ENCODE measurements at regions not wholly inside any gene's neighbourhood (a gene's known extent, or its start where the extent isn't known, plus 50 kb on each side); places are given as distances from the start of the nearest gene placed in this dataset.
"Not testable (repeated sequence)": the region's sequence is repeated elsewhere in the genome, so short reads cannot be mapped to it uniquely, and the experiment has no call there.

- Histone ChIP-seq H3K9me3 (ENCODE audit: control insufficient read depth, low read length) (peaks cover 20% of the 10 kb centered on the region), H4K91ac (ENCODE audit: low read length) (no peak overlapping the region), H3K14ac (ENCODE audit: low read length in 2 of 2) (no peak overlapping the region), H3K36me3 (ENCODE audit: control insufficient read depth in 1 of 2, insufficient read depth in 2 of 2, low read depth in 1 of 2, low read length in 2 of 2) (no peaks in the 10 kb centered on the region), H2BK12ac (ENCODE audit: low read length in 2 of 2) (no peak overlapping the region), H3K4me1 (ENCODE audit: control insufficient read depth, insufficient read depth, low read depth, low read length) (no peaks in the 10 kb centered on the region), H2AFZ (ENCODE audit: low read depth, low read length) (no peak overlapping the region), H3K4me2 (ENCODE audit: low read length, poor library complexity, severe bottlenecking) (no peak overlapping the region), H3K27me3 (ENCODE audit: control insufficient read depth in 1 of 2, insufficient read depth in 1 of 2, low read length in 2 of 2) (no peaks in the 10 kb centered on the region), H3K9ac (ENCODE audit: low read length) (no peak overlapping the region), H3K4ac (ENCODE audit: low read depth in 1 of 2, low read length in 2 of 2) (no peak overlapping the region), H2AK5ac (ENCODE audit: low read length, severe bottlenecking) (no peak overlapping the region), H2BK120ac (ENCODE audit: low read depth, low read length) (no peak overlapping the region), H3K18ac (ENCODE audit: low read depth in 1 of 2, low read length in 2 of 2) (no peak overlapping the region), H3K27ac (ENCODE audit: low read length, poor library complexity, severe bottlenecking) (no peak overlapping the region), H2BK15ac (ENCODE audit: low read depth, poor library complexity, severe bottlenecking) (no peak overlapping the region), H3K79me1 (replicated peaks; ENCODE audit: low read length, poor library complexity, severe bottlenecking) (no peaks in the 10 kb centered on the region), H2BK5ac (ENCODE audit: low read depth, low read length, poor library complexity, severe bottlenecking) (no peak overlapping the region), H3K23ac (ENCODE audit: low read length in 2 of 2) (no peak overlapping the region), H4K8ac (ENCODE audit: low read length) (no peak overlapping the region), H3K4me3 (ENCODE audit: insufficient read depth in 1 of 2, low read depth in 1 of 2, low read length in 2 of 2) (no peak overlapping the region)
- DNase-seq, result no peak
- 70% methylated on average over 1 of the region's 2 CpGs for WGBS
Measured at GRCh38 chr6:82458705-82459104, 95.1 kb downstream of the TPBG start.

- H3K4me2 ChIP-seq (ENCODE audit: low read length, poor library complexity, severe bottlenecking), result no peak overlapping the region
- H3K36me3 ChIP-seq (ENCODE audit: control insufficient read depth in 1 of 2, insufficient read depth in 2 of 2, low read depth in 1 of 2, low read length in 2 of 2), result no peaks in the 10 kb centered on the region
- H3K79me1 ChIP-seq (replicated peaks; ENCODE audit: low read length, poor library complexity, severe bottlenecking), result no peaks in the 10 kb centered on the region
- no peak overlapping the region for H3K14ac ChIP-seq (ENCODE audit: low read length in 2 of 2)
- no peak overlapping the region for H4K91ac ChIP-seq (ENCODE audit: low read length)
- no peak overlapping the region for H3K9ac ChIP-seq (ENCODE audit: low read length)
- H3K9me3 ChIP-seq (ENCODE audit: control insufficient read depth, low read length), result peaks cover 6% of the 10 kb centered on the region
- no peaks in the 10 kb centered on the region for H3K4me1 ChIP-seq (ENCODE audit: control insufficient read depth, insufficient read depth, low read depth, low read length)
- H2BK15ac ChIP-seq (ENCODE audit: low read depth, poor library complexity, severe bottlenecking), result no peak overlapping the region
- no peak overlapping the region for H3K4ac ChIP-seq (ENCODE audit: low read depth in 1 of 2, low read length in 2 of 2)
- no peak for DNase-seq
- WGBS, result 100% methylated on average over 1 of the region's 1 CpG
- no peak overlapping the region for H3K4me3 ChIP-seq (ENCODE audit: insufficient read depth in 1 of 2, low read depth in 1 of 2, low read length in 2 of 2)
- H3K27ac ChIP-seq (ENCODE audit: low read length, poor library complexity, severe bottlenecking), result no peak overlapping the region
- no peak overlapping the region for H2BK120ac ChIP-seq (ENCODE audit: low read depth, low read length)
- no peak overlapping the region for H2BK12ac ChIP-seq (ENCODE audit: low read length in 2 of 2)
- no peak overlapping the region for H3K23ac ChIP-seq (ENCODE audit: low read length in 2 of 2)
- H2AK5ac ChIP-seq (ENCODE audit: low read length, severe bottlenecking), result no peak overlapping the region
- no peak overlapping the region for H2BK5ac ChIP-seq (ENCODE audit: low read depth, low read length, poor library complexity, severe bottlenecking)
- H3K18ac ChIP-seq (ENCODE audit: low read depth in 1 of 2, low read length in 2 of 2), result no peak overlapping the region
- no peaks in the 10 kb centered on the region for H3K27me3 ChIP-seq (ENCODE audit: control insufficient read depth in 1 of 2, insufficient read depth in 1 of 2, low read length in 2 of 2)
- no peak overlapping the region for H2AFZ ChIP-seq (ENCODE audit: low read depth, low read length)
- no peak overlapping the region for H4K8ac ChIP-seq (ENCODE audit: low read length)
Measured at GRCh38 chr6:82461536-82461935, 97.9 kb downstream of the TPBG start.

GRCh38 chr6:82467338-82467737 is 103.7 kb downstream of the TPBG start:
- H2AK5ac ChIP-seq (ENCODE audit: low read length, severe bottlenecking), result no peak overlapping the region
- H3K23ac ChIP-seq (ENCODE audit: low read length in 2 of 2), result no peak overlapping the region
- no peak overlapping the region for H2BK120ac ChIP-seq (ENCODE audit: low read depth, low read length)
- no peak overlapping the region for H3K4ac ChIP-seq (ENCODE audit: low read depth in 1 of 2, low read length in 2 of 2)
- H4K8ac ChIP-seq (ENCODE audit: low read length), result no peak overlapping the region
- no peak overlapping the region for H2BK5ac ChIP-seq (ENCODE audit: low read depth, low read length, poor library complexity, severe bottlenecking)
- no peak for DNase-seq
- H3K4me1 ChIP-seq (ENCODE audit: control insufficient read depth, insufficient read depth, low read depth, low read length), result no peaks in the 10 kb centered on the region
- H3K27me3 ChIP-seq (ENCODE audit: control insufficient read depth in 1 of 2, insufficient read depth in 1 of 2, low read length in 2 of 2), result no peaks in the 10 kb centered on the region
- no peak overlapping the region for H2BK15ac ChIP-seq (ENCODE audit: low read depth, poor library complexity, severe bottlenecking)
- no peak overlapping the region for H3K14ac ChIP-seq (ENCODE audit: low read length in 2 of 2)
- no peak overlapping the region for H3K4me2 ChIP-seq (ENCODE audit: low read length, poor library complexity, severe bottlenecking)
- no peaks in the 10 kb centered on the region for H3K79me1 ChIP-seq (replicated peaks; ENCODE audit: low read length, poor library complexity, severe bottlenecking)
- no peak overlapping the region for H3K27ac ChIP-seq (ENCODE audit: low read length, poor library complexity, severe bottlenecking)
- H3K36me3 ChIP-seq (ENCODE audit: control insufficient read depth in 1 of 2, insufficient read depth in 2 of 2, low read depth in 1 of 2, low read length in 2 of 2), result no peaks in the 10 kb centered on the region
- H3K4me3 ChIP-seq (ENCODE audit: insufficient read depth in 1 of 2, low read depth in 1 of 2, low read length in 2 of 2), result no peak overlapping the region
- H3K9ac ChIP-seq (ENCODE audit: low read length), result no peak overlapping the region
- H3K9me3 ChIP-seq (ENCODE audit: control insufficient read depth, low read length), result peaks cover 17% of the 10 kb centered on the region
- H2AFZ ChIP-seq (ENCODE audit: low read depth, low read length), result no peak overlapping the region
- H4K91ac ChIP-seq (ENCODE audit: low read length), result no peak overlapping the region
- no peak overlapping the region for H3K18ac ChIP-seq (ENCODE audit: low read depth in 1 of 2, low read length in 2 of 2)
- H2BK12ac ChIP-seq (ENCODE audit: low read length in 2 of 2), result no peak overlapping the region

GRCh38 chr6:82470123-82470522 is 106.5 kb downstream of the TPBG start:
- not testable (repeated sequence) for H3K14ac ChIP-seq (ENCODE audit: low read length in 2 of 2); H3K4ac ChIP-seq (ENCODE audit: low read depth in 1 of 2, low read length in 2 of 2); H3K18ac ChIP-seq (ENCODE audit: low read depth in 1 of 2, low read length in 2 of 2); H3K79me1 ChIP-seq (replicated peaks; ENCODE audit: low read length, poor library complexity, severe bottlenecking); H3K27me3 ChIP-seq (ENCODE audit: control insufficient read depth in 1 of 2, insufficient read depth in 1 of 2, low read length in 2 of 2); H3K27ac ChIP-seq (ENCODE audit: low read length, poor library complexity, severe bottlenecking); H2BK15ac ChIP-seq (ENCODE audit: low read depth, poor library complexity, severe bottlenecking); H4K8ac ChIP-seq (ENCODE audit: low read length); H2AFZ ChIP-seq (ENCODE audit: low read depth, low read length); DNase-seq; H2BK12ac ChIP-seq (ENCODE audit: low read length in 2 of 2); H4K91ac ChIP-seq (ENCODE audit: low read length); H2AK5ac ChIP-seq (ENCODE audit: low read length, severe bottlenecking); H2BK120ac ChIP-seq (ENCODE audit: low read depth, low read length); H3K23ac ChIP-seq (ENCODE audit: low read length in 2 of 2); H3K36me3 ChIP-seq (ENCODE audit: control insufficient read depth in 1 of 2, insufficient read depth in 2 of 2, low read depth in 1 of 2, low read length in 2 of 2); H3K4me2 ChIP-seq (ENCODE audit: low read length, poor library complexity, severe bottlenecking); H2BK5ac ChIP-seq (ENCODE audit: low read depth, low read length, poor library complexity, severe bottlenecking); H3K9ac ChIP-seq (ENCODE audit: low read length); H3K4me3 ChIP-seq (ENCODE audit: insufficient read depth in 1 of 2, low read depth in 1 of 2, low read length in 2 of 2); H3K4me1 ChIP-seq (ENCODE audit: control insufficient read depth, insufficient read depth, low read depth, low read length)
- peaks cover 17% of the 10 kb centered on the region for H3K9me3 ChIP-seq (ENCODE audit: control insufficient read depth, low read length)
- 90% methylated on average over 8 of the region's 8 CpGs for WGBS

All from mesenchymal stem cell (in vitro differentiated cells and primary cell).